Endothelial cell of umbilical vein (primary cell): ENCODE measurements at regions not wholly inside any gene's neighbourhood (a gene's known extent, or its start where the extent isn't known, plus 50 kb on each side); places are given as distances from the start of the nearest gene placed in this dataset.

Source experiments
- BruUV-seq: library from RNA; stranded (reverse); fragments of 400-500 nt; replicated peaks from 2 replicates; lab custom pipeline; 2021; lab: Mats Ljungman, UMichigan
- CTCF ChIA-PET: fragments of 300-600, 350-600 bp; sonication (Branson Sonifier 250); formaldehyde crosslinking; loops from one replicate; lab custom pipeline; 2021; ENCODE audit warnings: antibody characterized with exemption, inconsistent platforms; lab: Charles Lee
- POLR2A ChIA-PET: fragments of 300-600, 350-600 bp; sonication (Branson Sonifier 250); formaldehyde crosslinking; loops from one replicate; lab custom pipeline; 2021; ENCODE audit warnings: antibody characterized with exemption, inconsistent platforms; lab: Charles Lee
- DNase-seq: peaks from one replicate; pipeline ENCODE4 v3.0.0-alpha.2; 2011; ENCODE audit warnings: low read depth, low spot score
- FAIRE-seq: peaks from 2 replicates; lab custom pipeline; 2011; peaks lifted over from hg19 to GRCh38; lab: Jason Lieb, UNC
- H2AFZ ChIP-seq: 2 replicates; pipeline ENCODE4 v1.6.0; 2012; ENCODE audit warnings: low read depth, low read length, control low read depth, inconsistent platforms
- H3K27ac ChIP-seq: 2 replicates; pipeline ENCODE4 v1.5.1; 2011; ENCODE audit warnings: low read depth, mild to moderate bottlenecking, control low read depth, low read length, moderate library complexity; ENCODE audit not compliant: insufficient read depth
- H3K27me3 ChIP-seq, 2 experiments: 2 replicates each; pipeline versions ENCODE4 v1.6.0 to v1.6.1; 2011; ENCODE audit warnings: low read length in 2 of 2, mixed read lengths in 1 of 2; ENCODE audit not compliant: control insufficient read depth in 2 of 2, insufficient read depth in 2 of 2
- H3K36me3 ChIP-seq, 2 experiments: 2 replicates in 1 of 2; 3 replicates in 1 of 2; pipeline ENCODE4 v1.5.1; 2011; ENCODE audit warnings: low read length in 2 of 2, mild to moderate bottlenecking in 1 of 2, moderate library complexity in 1 of 2; ENCODE audit not compliant: control insufficient read depth in 2 of 2, insufficient read depth in 2 of 2; ENCODE audit errors: extremely low read depth in 1 of 2
- H3K4me1 ChIP-seq: 3 replicates; pipeline ENCODE4 v1.5.1; 2011; ENCODE audit warnings: mild to moderate bottlenecking, low read length; ENCODE audit not compliant: control insufficient read depth, insufficient read depth; ENCODE audit errors: extremely low read depth
- H3K4me2 ChIP-seq: 2 replicates; pipeline ENCODE4 v1.6.1; 2011; ENCODE audit warnings: low read length, control low read depth, mixed read lengths; ENCODE audit not compliant: insufficient read depth
- H3K4me3 ChIP-seq, 3 experiments: fragments of 200-600 bp in 1 of 3; sonication (generic), shearing (Covaris generic) in 1 of 3; replicated peaks in 1 of 3; 2 replicates each; pipeline ENCODE4 v1.5.1; 2011 to 2016; ENCODE audit warnings: control low read depth in 3 of 3, low read length in 3 of 3, mild to moderate bottlenecking in 2 of 3, inconsistent platforms in 1 of 3, low read depth in 1 of 3, moderate library complexity in 1 of 3; ENCODE audit not compliant: insufficient read depth in 1 of 3
- H3K79me2 ChIP-seq: 2 replicates; pipeline ENCODE4 v1.6.0; 2012; ENCODE audit warnings: low read length, inconsistent platforms; ENCODE audit not compliant: control insufficient read depth, insufficient read depth
- H3K9ac ChIP-seq: replicated peaks from 2 replicates; pipeline ENCODE3; 2011; ENCODE audit warnings: low read length, control low read depth; ENCODE audit not compliant: insufficient read depth; ENCODE audit errors: extremely low read depth
- H3K9me1 ChIP-seq: replicated peaks from 3 replicates; pipeline ENCODE4 v1.6.0; 2011; ENCODE audit warnings: mild to moderate bottlenecking, low read length; ENCODE audit not compliant: control insufficient read depth, insufficient read depth; ENCODE audit errors: extremely low read depth
- H3K9me3 ChIP-seq: replicated peaks from 2 replicates; pipeline ENCODE4 v1.5.1; 2012; ENCODE audit warnings: low read length, inconsistent platforms; ENCODE audit not compliant: control insufficient read depth, insufficient read depth
- H4K20me1 ChIP-seq: replicated peaks from 2 replicates; pipeline ENCODE3; 2011; ENCODE audit warnings: mild to moderate bottlenecking, low read length; ENCODE audit not compliant: control insufficient read depth, insufficient read depth; ENCODE audit errors: extremely low read depth
- EZH2 ChIP-seq: IDR thresholded peaks from 2 replicates; pipeline ENCODE4 v1.6.1; 2012; ENCODE audit warnings: borderline replicate concordance, low read depth, mild to moderate bottlenecking, moderate library complexity, low read length, inconsistent platforms; ENCODE audit not compliant: severe bottlenecking
- FOS ChIP-seq: IDR thresholded peaks from 2 replicates; pipeline ENCODE4 v1.6.1; 2011; ENCODE audit warnings: mild to moderate bottlenecking, low read length, moderate library complexity, borderline replicate concordance; ENCODE audit not compliant: insufficient read depth
- GATA2 ChIP-seq: IDR thresholded peaks from 2 replicates; pipeline ENCODE4 v1.7.0; 2011; ENCODE audit warnings: low read depth, mild to moderate bottlenecking, moderate library complexity, mixed read lengths, low read length; ENCODE audit not compliant: insufficient read length, insufficient read depth
- JUN ChIP-seq: IDR thresholded peaks from 2 replicates; pipeline ENCODE4 v1.6.1; 2011; ENCODE audit warnings: borderline replicate concordance, low read depth; ENCODE audit not compliant: insufficient read length, insufficient read depth
- MAX ChIP-seq: IDR thresholded peaks from 2 replicates; pipeline ENCODE4 v1.6.1; 2011; ENCODE audit not compliant: insufficient read depth, insufficient read length
- MYC ChIP-seq: IDR thresholded peaks from one replicate; pipeline ENCODE4 v1.6.1; 2011; ENCODE audit warnings: mild to moderate bottlenecking, low read depth, low read length
- POLR2A ChIP-seq: IDR thresholded peaks from 2 replicates; pipeline ENCODE4 v1.6.1; 2012; ENCODE audit warnings: low read depth, mild to moderate bottlenecking, control low read depth, low read length
- POLR2AphosphoS5 ChIP-seq: IDR thresholded peaks from 2 replicates; pipeline ENCODE4 v1.6.1; 2012; ENCODE audit warnings: low read depth, mild to moderate bottlenecking, control low read depth, low read length, moderate library complexity; ENCODE audit not compliant: insufficient read depth
- dilution Hi-C: fragments of 300-500 bp; cut with MboI; formaldehyde crosslinking; loops from one replicate; pipeline ENCODE4 v1.15.0; 2019; ENCODE audit warnings: low sequenced_read_pairs; ENCODE audit not compliant: extremely low pct_ligation_motif_present
- intact Hi-C: fragments of 100-400 bp; cut with micrococcal nuclease; formaldehyde crosslinking; loops from one replicate; pipeline ENCODE4 v1.10.0; 2022
- TF ChIP-seq, protein P1 (sequence below), 2 donors: IDR thresholded peaks; 1 replicate in 1 of 2; 2 replicates in 1 of 2; pipeline ENCODE4 v1.5.1; 2011; ENCODE audit warnings: low read length in 2 of 2, mild to moderate bottlenecking in 2 of 2, moderate library complexity in 2 of 2, control low read depth in 1 of 2, inconsistent platforms in 1 of 2, low read depth in 1 of 2; ENCODE audit not compliant: insufficient read depth in 1 of 2; ENCODE audit errors: extremely low read depth in 1 of 2

- intact Hi-C loops = no loop called here
- CTCF ChIA-PET = no interaction called here
- dilution Hi-C loops = no loop called here
These were observed 127.2 kb downstream of the PAX1 start for GRCh38 chr20:21832442-21833385.

DNA sequence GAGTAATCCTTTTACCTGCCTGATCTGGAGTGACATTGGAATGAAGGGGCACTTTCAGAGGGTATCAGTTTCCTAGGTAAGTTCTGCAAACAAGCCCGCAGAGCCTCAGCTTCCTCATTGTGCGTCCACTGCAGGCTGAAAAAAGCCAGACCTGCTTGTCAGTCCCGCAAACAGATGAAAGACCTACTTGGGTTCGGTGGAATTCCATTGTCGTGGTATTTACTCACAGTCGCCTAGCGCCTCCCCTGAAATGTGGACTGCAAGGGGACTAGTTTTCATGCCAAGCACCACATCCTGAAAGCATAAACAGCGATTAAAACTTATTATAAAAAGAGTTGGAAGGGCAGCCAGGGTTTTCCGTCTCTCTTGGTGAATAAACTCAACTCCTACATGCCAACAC lies 121.5 kb downstream of the PAX1 start:
- no peak overlapping the region for H3K4me3 ChIP-seq
- H3K9me1 ChIP-seq = no peaks in the 10 kb centered on the region
- H3K36me3 ChIP-seq = no peaks in the 10 kb centered on the region
- FAIRE-seq = no peak
- no peaks in the 10 kb centered on the region for H4K20me1 ChIP-seq
- H3K27me3 ChIP-seq = no peaks in the 10 kb centered on the region
- H3K4me2 ChIP-seq = no peak overlapping the region
- H3K27ac ChIP-seq = no peak overlapping the region
- dilution Hi-C loops (no loop called here), intact Hi-C loops (no loop called here)
- peaks cover 2% of the 10 kb centered on the region for H3K9me3 ChIP-seq
- TF ChIP-seq MYC (no peak), FOS (no peak), GATA2 (no peak), POLR2AphosphoS5 (no peak), MAX (no peak), EZH2 (no peak), POLR2A (no peak), JUN (no peak)
- TF ChIP-seq, protein P1, sequence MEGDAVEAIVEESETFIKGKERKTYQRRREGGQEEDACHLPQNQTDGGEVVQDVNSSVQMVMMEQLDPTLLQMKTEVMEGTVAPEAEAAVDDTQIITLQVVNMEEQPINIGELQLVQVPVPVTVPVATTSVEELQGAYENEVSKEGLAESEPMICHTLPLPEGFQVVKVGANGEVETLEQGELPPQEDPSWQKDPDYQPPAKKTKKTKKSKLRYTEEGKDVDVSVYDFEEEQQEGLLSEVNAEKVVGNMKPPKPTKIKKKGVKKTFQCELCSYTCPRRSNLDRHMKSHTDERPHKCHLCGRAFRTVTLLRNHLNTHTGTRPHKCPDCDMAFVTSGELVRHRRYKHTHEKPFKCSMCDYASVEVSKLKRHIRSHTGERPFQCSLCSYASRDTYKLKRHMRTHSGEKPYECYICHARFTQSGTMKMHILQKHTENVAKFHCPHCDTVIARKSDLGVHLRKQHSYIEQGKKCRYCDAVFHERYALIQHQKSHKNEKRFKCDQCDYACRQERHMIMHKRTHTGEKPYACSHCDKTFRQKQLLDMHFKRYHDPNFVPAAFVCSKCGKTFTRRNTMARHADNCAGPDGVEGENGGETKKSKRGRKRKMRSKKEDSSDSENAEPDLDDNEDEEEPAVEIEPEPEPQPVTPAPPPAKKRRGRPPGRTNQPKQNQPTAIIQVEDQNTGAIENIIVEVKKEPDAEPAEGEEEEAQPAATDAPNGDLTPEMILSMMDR (IDR thresholded peaks at IDR 0.05; ENCODE audit: extremely low read depth in 1 of 2, insufficient read depth in 1 of 2, low read depth in 1 of 2, low read length in 2 of 2) = no peak
- H3K9ac ChIP-seq = no peak overlapping the region
- H2AFZ ChIP-seq = no peak overlapping the region
- BruUV-seq = no TSS peak
- ChIA-PET CTCF (no interaction called here), POLR2A (no interaction called here)
- DNase-seq = no peak
- H3K4me1 ChIP-seq = no peaks in the 10 kb centered on the region
- no peaks in the 10 kb centered on the region for H3K79me2 ChIP-seq

More at GRCh38 chr20:21832442-21833385, 127.2 kb downstream of the PAX1 start:
- DNase-seq = no peak
- H3K27me3 ChIP-seq = no peaks in the 10 kb centered on the region
- H3K9me3 ChIP-seq = peaks cover 2% of the 10 kb centered on the region
- POLR2A ChIA-PET = no interaction called here
- BruUV-seq = no TSS peak
- H3K27ac ChIP-seq = no peak overlapping the region
- H3K79me2 ChIP-seq = no peaks in the 10 kb centered on the region
- H3K4me1 ChIP-seq = no peaks in the 10 kb centered on the region
- no peak overlapping the region for H3K4me3 ChIP-seq
- H3K4me2 ChIP-seq = no peak overlapping the region
- no peak for FAIRE-seq
- no peak overlapping the region for H2AFZ ChIP-seq
- H3K36me3 ChIP-seq = no peaks in the 10 kb centered on the region
- no peaks in the 10 kb centered on the region for H4K20me1 ChIP-seq
- H3K9ac ChIP-seq = no peak overlapping the region
- H3K9me1 ChIP-seq = no peaks in the 10 kb centered on the region
- TF ChIP-seq JUN = no peak
